Fibroblast of skin of left biceps (primary cell): ENCODE measurements at regions not wholly inside any gene's neighbourhood (a gene's known extent, or its start where the extent isn't known, plus 50 kb on each side); places are given as distances from the start of the nearest gene placed in this dataset.
"Not testable (repeated sequence)": the region's sequence is repeated elsewhere in the genome, so short reads cannot be mapped to it uniquely, and the experiment has no call there.

Experiments
- DNase-seq, 2 experiments: peaks; one replicate each; pipeline ENCODE4 v3.0.0-alpha.2; 2013; ENCODE audit warnings: low read depth in 2 of 2

DNA sequence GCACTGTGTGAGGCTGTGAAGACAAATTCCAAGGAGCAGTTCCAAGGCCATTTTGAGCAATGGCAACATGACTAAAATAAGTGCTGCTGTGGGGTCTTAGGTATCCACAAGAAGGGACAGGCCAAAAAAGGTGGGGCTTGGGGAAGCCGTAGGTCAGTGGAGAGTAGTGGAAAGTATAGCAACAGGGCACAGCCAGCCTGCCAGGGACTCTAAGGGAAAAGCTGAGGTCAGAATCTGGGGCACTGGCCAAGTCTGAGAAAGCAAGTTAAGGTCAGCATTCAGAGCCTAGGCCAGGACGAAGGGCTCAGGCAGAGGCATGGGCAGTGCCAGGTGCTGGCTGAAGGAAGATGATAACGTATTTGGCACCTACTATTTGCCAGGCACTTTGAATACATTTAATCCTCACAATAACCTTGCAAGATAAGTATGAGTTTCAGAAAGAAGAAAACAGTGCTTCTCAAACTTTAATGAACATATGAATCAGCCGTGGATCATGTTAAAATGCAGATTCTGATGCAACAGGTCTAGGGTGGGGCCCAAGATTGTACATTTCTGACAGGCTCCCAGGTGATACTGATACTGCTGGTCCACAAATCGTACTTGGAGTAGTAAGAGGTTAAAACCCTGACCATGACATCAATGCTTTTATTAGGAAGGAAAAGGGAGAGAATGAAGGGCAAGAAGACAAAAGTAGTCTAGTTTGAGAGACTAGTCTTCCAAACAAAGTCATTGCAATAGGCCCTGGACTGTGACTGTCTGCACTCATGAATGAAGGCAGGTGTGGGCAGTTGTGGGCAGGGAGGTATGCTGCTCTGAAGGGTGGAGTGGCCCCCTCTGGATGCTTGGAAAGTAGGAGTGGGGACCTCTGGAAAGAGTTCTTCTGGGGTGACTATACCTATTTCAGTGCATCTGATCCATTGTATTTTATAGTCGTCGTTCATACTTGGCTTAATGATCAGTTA lies 106.3 kb upstream of the ANKRD28 start:
- no peak for DNase-seq

DNA sequence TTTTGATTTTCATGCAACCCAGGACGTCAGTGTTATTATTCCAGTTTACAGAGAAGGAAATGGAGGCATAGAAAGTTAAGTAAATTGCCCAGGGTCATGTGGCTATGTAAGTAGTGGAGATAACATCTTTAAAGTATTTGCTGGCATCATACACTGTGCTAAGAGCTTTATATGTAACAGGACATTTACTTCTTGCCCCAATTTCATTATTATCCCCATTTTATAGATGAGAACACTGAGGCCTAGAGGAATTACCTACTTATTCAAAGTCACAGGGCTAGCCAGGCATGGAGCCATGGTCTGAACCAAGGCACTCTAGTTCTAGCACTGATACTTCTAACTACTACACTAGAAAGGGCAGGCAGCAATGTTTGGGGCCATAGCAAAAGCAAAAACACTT lies 107.3 kb upstream of the ANKRD28 start:
- no peak for DNase-seq

DNA sequence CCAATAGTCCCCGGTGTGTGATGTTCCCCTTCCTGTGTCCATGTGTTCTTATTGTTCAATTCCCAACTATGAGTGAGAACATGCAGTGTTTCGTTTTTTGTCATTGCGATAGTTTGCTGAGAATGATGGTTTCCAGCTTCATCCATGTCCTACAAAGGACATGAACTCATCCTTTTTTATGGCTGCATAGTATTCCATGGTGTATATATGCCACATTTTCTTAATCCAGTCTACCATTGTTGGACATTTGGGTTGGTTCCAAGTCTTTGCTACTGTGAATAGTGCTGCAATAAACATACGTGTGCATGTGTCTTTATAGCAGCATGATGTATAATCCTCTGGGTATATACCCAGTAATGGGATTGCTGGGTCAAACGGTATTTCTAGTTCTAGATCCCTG lies 109.6 kb upstream of the ANKRD28 start:
- DNase-seq, result not testable (repeated sequence)

DNA sequence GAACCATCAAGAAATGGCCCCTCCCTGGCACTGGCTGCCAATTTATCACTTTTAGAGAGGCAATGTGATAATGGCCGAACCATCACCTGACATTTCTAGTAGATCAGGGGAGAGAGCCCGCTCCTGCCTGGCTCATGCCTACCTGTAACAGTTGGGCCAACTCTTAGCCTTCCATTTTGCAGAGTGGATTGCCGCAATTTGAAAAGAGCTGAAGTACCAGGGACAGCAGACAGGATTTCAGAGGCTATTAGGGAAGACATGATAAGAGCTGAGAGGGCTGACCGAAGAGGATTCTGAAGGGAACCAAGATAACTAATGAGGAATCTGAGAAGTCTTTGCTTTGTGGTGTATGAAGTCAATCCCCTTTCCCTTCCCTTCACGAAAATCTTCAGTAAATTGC lies 121.2 kb upstream of the ANKRD28 start:
- DNase-seq, result no peak

DNA sequence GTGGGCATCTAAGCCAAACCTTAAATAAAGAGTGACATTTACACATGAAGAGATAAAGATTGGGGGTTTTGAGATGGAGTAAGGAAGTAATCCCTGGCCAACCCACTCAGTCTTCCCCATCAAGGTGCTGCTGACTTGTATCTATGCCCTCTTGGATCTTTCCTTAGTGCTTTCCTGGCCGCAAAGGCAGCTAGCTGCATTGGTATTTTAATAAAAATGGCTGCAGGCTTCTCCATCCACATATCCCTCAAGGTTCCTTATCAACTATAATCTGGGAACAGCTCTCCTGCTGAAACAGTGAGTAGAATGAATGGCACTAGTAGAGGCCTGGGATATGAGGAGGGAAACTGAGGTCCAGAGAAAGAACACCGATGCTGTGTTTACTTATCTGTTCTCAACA lies 122.2 kb upstream of the ANKRD28 start:
- no peak for DNase-seq

DNA sequence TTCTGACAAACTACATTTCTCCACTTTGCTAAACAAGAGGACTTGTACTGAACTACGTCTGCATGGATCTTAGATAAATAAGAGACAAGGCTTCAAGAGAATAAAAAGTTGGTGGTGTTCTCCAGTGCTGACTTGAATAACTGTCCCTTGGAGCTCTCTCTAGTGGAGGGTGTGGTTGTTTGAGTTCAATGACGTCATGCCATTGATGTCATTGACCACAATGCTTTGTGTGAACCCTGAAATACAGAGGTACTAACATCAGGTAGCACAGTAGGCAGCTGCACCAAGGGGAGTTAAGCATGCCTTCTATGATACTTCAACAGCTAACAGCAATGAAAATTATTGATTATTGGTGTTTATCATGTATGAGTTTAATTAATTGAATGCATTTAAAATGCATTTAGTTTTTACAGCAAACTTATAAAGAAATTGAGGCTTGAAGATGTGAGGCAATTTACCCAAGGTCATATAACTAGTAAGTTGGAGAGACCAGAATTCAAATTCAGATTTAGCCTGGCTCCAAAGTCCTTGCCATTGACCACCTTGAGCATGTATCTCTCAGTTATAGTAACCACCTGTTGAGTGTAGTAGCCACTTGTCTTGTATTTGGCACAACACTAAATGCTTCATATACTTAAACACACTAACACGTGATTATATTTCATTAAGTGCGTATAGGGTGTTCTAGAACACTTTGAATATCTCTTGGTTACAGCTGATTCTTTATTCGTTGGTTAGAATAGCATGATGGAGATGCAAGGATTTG lies 126.0 kb upstream of the ANKRD28 start:
- no peak for DNase-seq

DNA sequence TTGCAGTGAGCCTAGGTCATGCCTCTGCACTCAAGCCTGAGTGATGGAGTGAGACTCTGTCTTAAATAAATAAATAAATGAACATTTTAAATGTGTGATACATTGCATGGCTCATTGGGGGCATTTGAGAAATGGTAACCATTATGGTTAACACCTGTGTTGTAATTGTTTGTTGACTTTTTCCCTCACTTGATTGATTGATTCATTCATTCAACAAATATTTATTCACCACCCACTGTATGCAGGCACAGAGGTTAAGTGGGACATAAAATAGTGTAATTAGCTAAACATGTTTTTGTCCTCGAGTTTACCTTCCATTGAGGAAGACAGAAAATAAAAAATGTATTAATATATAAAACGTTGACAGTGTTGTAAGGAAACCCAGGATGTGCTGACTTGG lies 127.1 kb upstream of the ANKRD28 start:
- DNase-seq, result no peak

DNA sequence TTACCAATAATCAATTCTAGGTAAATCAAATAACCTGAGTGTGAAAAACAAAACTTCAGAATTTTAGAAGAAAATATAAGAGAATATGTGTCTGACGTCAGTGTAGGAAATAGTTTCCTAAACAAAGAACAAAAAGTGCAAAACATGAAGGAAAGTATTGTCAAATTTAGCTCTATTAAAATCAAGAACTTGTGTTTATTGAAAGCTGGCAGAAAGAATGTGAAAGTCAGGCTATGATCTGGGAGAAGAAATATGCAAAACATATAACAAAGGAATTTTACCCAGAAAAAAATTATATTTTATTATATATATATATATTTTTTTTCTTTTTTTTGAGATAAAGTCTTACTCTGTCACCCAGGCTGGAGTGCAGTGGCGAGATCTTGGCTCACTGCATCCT lies 129.1 kb upstream of the ANKRD28 start:
- no peak for DNase-seq

DNA sequence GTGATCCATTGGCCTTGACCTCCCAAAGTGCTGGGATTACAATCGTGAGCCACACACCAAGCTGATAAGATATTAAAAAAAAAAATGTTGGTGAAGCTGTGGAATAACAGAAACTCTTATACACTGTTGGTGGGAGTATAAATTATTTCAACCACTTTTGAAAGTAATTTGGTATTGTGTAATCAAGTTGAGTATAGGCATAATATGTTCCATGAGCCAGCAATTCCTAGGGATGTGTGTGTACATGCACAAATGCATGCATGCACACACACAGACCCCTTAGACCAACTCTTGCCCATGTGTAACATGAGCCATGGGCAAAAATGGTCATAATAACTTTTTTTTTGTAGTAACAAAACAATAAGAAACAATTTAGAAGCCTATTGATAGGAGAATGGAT lies 130.2 kb upstream of the ANKRD28 start:
- no peak for DNase-seq

DNA sequence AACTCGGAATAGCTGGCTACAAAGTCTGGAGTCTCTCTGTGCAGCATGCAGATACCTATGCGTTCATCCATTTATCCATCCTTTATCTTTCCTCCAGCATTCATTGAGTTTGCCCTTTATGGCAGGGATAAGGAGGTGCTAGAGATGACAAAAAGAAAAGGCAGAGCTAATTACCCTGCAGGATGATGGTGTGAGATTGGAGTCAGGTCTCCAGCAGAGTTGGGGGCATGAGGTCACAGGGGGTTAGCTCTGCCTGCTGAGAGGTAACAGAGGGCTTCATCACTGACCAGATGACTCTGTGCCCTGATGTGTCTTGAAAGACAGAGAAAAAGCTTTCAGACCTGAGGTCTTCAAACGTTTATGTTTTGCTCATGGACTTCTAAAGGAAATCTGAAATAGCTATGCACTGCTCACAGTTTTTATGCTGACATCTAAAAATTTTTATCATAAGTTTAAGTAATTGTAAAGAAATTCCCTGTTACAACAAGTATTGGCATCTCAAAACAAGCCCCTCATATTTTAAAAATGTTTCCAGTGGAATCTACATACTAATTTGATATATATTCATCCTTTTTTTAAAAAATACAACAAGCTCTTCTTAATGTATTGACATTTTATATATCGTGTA lies 132.3 kb upstream of the ANKRD28 start:
- no peak for DNase-seq

DNA sequence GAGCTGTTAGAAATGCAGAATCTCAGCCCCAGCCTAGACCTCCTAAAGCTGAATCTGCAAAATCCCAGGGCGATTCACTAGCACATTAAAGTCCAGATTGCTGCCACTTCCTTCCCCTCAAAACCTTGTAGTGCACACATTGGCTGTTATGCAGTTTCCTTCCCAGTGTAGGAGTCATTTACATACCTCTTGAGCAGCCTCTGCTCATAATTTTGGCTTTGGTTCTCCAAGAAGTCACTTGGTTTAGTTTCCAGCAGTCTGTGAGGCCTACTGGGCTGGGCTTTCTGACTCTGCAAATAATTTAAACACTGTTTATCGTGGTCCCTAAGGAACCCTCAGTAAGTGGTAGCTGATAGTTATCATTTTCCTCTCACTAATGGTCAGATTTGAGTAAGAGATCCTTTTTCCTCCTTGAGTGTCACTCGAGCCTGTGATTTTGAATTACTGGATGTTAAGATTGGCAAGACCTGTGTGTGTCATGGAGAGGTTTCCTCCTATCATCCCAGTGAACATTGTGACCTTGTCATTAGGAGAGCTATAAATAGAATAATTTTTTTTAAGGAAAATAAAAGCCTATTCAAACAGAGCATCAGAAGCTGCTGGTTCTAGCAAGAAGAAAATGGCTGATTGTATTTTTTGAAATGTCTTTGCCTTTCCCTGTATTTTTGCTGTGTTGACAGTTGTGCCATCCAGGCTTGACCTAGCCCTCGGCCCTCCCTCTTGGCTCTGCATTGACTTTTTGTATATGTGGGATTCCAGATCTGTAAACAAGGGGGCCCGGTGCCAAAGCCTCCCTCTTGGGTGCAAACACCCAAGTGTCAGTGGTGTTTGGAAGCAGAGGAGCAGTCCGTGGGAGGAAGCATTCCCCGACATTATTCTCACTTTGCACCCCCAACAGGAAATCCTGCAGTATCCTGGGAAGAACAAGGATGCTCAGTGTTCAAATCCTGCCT lies 134.8 kb upstream of the ANKRD28 start:
- DNase-seq, result no peak

DNA sequence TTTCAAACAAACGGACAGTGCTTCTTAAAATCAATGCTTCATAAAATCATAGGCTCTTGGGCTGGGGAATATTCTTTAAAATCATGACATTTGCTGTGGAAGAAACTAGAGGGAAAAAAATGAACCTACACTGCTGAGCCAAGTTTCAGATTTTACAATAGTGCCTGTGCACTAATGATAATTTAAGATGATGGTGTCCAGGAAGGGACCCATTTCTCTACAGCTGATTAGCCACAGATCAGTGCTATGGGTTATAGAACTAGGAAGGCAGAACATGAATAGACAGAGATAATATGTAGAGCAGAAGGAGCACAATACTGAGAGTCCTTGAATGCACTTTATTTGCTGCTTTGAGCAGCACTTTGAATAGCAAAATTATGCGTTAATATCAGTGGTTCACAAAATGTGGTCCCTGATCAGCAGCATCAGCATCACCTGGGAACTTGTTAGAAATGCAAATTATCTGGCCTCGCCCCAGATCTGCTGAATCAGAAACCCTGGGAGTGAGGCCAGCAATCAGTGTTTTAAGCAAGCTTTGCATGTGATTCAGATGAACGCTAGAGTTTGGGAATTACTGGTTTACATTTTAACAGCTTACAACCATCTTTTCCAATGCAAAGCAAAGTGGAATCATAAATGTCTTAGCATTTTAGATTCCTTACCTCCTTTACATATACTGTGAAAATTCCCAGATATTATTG lies 135.8 kb upstream of the ANKRD28 start:
- peak; percentile 22 to 23 for DNase-seq

DNA sequence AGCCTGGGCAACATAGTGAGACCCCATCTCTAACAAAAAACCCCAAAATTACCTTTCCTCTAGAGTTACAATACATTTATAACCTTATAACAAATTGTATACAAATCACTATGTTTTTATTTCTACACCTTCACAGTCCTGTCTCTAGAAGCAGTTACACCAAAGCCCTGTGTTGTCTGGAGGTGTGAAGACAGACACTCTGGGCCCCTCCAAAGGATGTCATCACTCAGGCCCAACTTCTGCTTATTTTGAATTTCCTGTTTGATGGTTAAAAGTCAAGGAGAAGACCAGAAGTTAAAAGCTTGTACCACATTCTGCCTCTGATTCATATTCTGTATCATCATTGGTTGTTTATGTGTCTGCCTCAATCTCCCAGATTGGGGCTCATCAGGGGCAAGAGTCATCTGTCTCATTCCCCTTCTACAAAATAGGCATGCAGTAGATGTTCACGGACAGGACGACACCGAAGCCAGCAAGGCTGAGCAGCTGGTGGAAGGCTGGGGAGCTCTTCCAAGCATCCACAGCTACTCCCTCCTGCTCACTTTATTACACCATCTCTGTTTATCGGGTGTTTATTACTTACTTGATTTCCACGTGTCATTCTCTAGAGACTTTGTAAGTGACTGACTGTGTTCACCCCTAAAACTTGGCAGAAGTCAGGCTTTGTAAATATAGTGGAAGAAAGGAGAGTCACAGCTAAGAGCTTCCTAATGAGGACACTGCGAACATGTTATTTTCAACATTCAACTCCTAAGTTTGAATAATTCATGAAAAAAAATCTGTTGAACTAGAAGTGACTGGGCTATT lies 136.8 kb upstream of the ANKRD28 start:
- DNase-seq, result no peak

DNA sequence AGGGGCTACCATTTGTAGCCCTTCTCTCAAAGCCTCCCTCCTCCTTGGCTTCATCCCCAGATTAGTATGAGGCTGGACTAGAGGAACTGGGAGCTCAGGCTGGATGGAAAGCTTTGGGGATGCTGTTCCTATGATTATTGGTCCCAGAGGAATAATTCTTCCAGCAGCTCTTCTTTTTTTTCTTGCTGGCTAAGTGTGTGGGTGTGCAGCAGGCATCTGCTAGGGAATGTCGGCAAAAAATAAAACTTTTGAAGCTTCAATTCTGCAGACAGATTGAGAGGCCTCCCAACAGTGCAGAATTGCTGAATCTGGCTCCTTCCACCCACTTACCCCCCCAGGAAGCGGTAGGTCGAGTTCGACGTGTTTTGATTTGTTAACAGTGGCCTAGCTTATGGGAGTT lies 138.5 kb upstream of the ANKRD28 start:
- peak; percentile 45 to 50 for DNase-seq

DNA sequence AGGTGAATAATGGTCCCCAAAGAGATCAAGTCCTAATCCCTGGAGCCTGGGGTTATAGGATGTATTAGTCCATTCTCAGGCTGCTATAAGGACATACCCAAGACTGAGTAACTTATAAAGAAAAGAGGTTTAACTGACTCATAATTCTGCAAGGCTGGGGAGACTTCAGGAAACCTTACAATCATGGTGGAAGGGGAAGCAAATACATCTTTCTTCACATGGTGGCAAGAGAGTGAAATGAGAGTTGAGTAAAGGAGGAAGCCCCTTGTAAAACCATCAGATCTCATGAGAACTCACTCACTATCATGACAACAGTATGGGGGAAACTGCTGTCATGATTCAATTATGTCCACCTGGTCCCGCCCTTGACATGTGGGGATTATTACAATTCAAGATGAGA lies 142.9 kb upstream of the ANKRD28 start:
- DNase-seq, result no peak

DNA sequence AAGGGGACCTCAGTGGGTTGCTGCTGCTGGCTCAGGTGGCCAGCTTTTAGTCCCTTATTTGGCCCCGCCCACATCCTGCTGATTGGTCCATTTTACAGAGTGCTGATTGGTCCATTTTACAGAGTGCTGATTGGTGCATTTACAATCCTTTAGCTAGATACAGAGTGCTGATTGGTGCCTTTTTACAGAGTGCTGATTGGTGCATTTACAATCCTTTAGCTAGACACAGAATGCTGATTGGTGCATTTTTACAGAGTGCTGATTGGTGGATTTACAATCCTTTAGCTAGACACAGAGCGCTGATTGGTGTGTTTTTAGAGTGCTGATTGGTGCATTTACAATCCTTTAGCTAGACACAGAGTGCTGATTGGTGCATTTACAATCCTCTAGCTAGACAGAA lies 143.7 kb upstream of the ANKRD28 start:
- not testable (repeated sequence) for DNase-seq

DNA sequence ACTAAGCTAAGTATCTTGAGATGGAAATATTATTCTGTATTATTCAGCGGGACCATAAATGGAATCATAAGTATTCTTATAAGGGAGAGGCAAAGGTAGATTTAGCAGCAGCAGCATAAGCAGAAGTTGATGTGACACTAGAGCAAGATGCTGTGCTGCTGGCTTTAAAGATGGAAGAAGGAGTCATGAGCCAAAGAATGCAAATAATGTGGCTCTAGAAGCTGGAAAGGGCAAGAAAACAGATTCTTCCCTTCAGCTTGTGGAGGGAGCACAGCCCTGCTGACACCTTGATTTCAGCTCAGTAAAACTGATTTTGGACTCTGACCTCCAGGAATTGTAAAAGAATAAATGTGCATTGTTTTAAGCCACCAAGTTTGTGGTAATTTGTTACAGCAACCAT lies 144.2 kb upstream of the ANKRD28 start:
- no peak for DNase-seq

DNA sequence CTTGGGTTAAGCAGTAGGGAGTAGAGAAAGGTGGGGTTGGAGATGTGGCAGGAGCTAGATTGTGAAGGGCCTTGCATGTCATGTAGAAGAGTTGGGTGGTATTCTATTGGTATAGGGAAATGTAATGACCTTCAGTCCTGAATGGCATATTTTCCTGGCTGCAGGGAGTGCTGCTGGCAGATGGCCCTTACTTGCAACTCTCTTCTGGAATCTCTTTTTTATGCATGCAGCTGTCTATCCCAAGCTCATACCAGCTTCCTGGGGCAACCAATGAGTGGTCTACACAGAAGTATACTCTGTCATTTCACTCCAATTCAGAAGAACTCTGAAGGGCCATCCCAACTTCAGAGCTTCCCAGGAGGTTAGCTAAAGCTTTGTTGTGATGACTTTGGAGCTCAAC lies 144.7 kb upstream of the ANKRD28 start:
- DNase-seq, result no peak

DNA sequence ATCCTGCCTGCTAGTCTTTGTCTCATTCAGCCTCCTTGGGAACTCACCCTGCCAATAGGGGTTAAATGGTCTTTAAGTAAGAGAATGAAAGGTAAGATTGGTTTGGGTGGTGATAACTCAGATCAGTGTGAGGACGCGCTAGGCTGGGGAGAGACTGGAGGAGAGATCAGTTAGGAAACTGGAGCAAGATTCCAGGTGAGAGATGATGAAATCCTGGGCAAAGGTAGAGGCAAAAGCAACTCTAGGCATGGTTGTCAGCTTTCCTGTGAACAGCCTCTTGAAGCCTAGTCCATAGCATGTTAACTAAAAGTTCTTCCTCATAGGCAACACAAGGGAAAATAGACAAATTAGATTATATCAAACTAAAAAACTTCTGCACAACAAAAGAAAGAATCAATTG lies 145.2 kb upstream of the ANKRD28 start:
- DNase-seq, result no peak

DNA sequence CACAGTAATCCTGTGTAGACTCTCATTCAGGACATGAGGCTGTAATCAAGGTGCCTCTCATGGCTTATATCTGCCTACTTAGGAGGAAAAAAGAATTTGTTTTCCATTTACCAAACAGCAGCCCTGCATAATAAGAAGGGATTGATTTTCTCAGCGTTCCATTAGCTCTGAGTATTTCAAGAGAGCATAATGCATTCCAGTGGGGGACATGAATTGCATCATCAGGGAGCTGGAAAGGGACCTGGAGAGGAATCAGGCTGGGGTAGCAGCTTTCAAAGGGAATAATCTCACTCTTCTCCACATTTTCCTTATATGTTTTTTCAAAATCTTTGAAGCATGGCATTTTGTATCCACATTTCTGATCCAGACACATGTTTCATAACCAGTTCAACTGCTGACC lies 150.6 kb upstream of the ANKRD28 start:
- peak in 1 of 2 experiments; percentile 36 for DNase-seq
